HK-2 (cell line): ENCODE measurements at regions not wholly inside any gene's neighbourhood (a gene's known extent, or its start where the extent isn't known, plus 50 kb on each side); places are given as distances from the start of the nearest gene placed in this dataset.

Experiments used
- DNase-seq: peaks from one replicate; pipeline ENCODE4 v3.0.0-alpha.2; 2018; ENCODE audit not compliant: unreplicated experiment

DNA sequence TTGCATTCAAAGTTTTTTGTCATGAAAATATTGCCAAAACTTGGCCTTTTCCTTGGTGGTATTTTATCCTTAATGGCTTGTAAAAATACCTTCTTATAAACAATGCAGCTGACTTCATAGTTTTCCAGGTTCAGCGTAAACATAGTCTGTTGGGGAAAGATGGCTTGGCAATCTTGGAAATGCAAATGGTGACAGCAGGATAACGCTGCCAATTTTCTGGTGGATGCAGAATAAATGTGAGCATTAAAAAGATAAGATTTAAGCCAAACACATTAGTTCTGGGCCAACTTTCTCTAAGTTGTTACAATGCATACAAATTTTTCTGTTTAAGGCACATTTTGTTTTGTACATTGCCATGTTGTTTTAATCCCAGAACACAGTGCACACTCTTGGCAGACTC lies 147.0 kb upstream of the POU1F1 start:
- no peak for DNase-seq

GRCh38 chr3:87422333-87422732 lies 145.9 kb upstream of the POU1F1 start:
- DNase-seq, result no peak

DNA sequence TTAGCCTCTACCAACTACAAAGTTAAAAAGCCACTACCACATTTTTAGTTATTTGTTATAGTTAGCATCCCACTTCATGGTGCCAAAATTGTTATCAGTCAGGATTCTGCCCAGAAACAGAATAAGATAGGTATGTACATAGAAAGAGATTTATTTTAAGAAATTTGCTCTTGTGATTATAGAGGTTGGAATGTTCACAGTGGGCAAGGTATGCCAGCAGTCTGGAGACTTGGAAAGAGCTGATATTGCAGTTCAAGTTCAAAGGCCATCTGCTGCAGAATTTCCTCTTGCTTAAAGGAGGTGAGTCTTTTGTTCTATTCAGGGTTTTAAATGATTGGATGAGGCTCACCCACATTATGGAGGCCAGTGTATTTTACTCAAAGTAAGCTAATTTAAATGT lies 143.8 kb upstream of the POU1F1 start:
- DNase-seq, result no peak

DNA sequence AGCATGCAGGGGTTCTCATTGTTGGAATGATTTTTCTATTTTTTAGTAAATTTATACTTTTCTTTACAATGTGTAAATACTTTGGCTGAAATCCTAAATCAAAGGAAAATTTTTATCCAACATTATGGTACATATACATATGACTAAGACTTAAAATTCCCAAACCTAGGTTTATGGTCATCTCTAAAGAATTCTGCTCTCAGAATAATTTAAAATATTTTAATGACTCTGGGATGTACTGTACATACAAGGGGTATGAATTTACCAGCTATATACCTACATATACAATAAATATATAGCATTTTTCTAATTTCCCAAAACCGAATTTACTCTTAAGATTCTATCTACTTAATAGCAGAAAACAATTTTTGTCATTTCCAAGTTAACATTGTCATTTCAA lies 137.9 kb upstream of the POU1F1 start:
- no peak for DNase-seq

GRCh38 chr3:87413814-87414213 lies 137.4 kb upstream of the POU1F1 start:
- no peak for DNase-seq

DNA sequence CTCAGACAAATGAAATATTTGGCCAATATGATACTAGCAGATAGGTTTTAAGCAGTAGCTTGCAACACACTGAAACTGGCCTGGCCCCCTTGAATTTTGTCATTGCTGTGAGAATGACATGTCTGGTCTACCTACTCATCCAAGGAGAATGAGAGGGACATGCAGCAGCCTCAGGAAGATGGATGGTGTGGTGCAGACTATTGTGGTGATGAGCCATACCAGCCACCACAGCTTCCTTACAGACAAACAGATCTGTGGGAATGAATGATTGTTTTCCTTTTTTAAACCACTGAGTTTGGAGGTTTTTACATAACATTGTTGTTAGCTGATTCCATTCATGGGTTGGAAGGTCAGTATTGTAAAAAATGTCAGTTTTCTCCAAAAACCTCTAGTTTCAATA lies 133.7 kb upstream of the POU1F1 start:
- DNase-seq, result no peak

GRCh38 chr3:87398168-87398801 lies 121.9 kb upstream of the POU1F1 start:
- no peak for DNase-seq

DNA sequence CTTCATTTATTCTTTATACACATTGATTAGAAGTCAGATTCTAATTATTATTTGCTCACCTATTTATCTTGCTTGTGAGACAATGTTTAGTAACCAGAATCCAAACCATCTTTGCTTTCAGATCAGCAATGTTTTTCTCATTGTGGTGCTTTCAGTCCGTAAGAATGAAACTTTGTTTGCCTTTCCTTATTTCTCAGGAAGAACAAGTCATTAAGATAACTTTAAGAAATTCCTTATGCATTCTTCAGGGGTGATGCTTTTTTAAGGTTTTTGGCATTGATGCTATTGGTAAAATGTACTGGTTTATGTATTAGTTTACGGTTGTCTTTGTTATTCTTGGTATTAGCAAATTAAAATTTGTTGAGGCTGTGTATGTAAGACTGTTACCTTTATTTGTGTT lies 120.8 kb upstream of the POU1F1 start:
- no peak for DNase-seq

GRCh38 chr3:87390821-87391220 lies 114.4 kb upstream of the POU1F1 start:
- DNase-seq, result no peak

DNA sequence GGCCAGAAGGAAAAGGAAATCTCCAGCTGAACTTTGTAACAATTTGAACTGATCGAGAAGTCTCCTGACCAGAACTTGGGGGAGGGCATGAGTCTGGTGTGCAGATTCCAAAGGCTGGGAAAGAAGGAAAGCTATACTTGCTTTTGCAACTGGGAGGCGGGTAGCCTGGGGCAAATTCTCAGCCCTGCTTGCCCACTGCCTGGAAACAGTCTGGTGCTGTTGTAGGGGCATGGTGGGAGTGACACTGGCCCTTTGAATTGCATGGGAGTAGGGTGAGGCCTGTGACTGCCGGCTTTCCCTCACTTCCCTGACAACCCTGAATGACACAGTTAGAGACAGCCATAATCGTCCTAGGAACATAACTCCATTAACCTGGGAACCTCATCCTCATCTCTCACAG lies 114.0 kb upstream of the POU1F1 start:
- DNase-seq, result no peak

GRCh38 chr3:87375231-87375682 lies 98.9 kb upstream of the POU1F1 start:
- no peak for DNase-seq

- no peak for DNase-seq
These were observed 93.6 kb upstream of the POU1F1 start for GRCh38 chr3:87370007-87370406.

DNA sequence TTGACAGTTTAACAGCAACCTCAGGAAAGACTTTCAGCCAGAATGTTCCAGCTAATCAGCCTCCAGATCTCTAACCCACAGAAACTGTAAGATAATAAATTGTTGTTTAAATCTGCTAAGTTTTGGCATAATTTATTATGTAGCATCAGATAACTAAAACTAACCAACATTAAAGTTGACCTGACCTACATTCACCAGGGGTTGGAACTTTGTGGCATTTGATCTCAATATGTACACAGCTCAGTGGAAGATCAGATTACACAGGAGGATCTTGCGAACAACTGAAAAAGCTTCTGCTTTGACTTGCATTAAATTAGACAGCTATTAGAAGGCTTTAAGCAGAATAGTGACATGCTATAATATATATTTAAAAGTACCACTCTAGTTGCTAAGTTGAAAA lies 91.4 kb upstream of the POU1F1 start:
- no peak for DNase-seq

DNA sequence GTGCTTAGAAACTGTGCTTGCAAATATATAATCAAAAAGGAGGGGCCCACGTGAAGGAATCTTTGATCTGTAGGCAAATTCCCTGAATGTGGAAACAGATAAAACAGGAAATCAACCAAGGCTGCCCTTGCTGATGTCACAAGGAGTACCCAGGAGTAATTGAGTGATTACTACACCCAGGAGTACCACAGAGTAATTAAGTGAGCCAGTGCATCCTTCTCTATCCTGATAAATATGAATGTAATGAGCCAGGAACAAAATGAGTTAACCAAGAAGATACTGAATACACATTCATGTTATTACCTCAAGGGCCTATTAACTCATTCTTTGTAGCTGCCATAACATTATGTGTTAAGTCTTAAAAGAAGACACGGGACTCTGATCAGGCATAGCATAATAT lies 87.3 kb upstream of the POU1F1 start:
- DNase-seq, result no peak

DNA sequence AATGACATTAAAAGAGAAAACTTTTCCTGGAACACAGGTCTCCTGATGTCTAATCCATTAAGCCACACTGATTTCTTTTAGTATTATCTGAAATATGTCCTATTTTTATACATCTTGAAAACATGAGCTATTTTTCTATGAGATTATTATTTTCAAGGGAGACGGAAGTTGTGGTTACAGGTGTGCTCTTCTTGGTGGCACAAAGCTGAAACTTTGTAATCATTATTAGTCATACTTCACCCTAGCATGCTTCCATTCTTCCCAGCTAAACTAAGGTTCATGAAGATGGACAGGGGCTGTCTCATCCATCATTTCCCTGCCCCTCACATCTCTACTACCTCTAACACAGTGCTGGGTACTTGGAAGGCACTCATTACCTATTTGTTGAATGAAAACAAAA lies 85.6 kb upstream of the POU1F1 start:
- DNase-seq, result no peak

GRCh38 chr3:87361271-87361670 lies 84.9 kb upstream of the POU1F1 start:
- no peak for DNase-seq

GRCh38 chr3:87359826-87360225 lies 83.4 kb upstream of the POU1F1 start:
- DNase-seq, result no peak

DNA sequence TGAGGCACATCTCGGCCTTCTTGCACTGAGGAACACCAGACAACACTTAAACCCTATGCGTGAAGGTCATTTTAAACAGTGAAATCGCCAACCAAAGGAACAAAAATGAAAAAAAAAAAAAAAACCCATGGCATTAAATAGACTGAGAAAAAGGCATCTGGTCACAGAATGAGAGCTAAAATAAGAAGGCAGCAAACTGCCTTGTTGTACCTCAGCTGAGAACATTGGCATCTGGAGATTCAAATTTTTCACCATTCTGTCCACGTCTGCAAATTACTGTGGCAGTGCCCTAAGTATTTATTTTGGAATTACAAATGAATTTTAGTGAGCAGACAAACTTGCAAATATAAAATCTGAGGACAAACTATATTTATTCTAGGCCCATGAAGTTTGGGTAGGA lies 82.6 kb upstream of the POU1F1 start:
- no peak for DNase-seq

DNA sequence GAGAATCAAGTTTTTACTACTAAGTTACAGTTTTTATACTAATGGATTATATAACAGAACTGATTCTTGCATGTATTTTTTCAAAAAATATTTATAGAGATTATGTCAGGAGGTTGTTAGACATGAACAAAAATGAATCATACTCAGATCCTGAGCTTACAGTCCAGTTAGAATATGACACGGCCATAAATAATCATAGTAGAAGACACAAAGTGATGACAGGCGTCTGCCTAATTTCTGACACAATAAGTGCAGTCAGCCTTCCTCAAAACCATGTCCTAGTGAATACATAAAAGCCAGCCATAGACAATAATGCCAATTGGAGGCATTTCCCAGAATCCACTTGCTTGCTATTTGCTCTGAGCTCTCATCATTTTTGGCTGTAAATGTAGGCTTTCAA lies 81.7 kb upstream of the POU1F1 start:
- DNase-seq, result no peak

DNA sequence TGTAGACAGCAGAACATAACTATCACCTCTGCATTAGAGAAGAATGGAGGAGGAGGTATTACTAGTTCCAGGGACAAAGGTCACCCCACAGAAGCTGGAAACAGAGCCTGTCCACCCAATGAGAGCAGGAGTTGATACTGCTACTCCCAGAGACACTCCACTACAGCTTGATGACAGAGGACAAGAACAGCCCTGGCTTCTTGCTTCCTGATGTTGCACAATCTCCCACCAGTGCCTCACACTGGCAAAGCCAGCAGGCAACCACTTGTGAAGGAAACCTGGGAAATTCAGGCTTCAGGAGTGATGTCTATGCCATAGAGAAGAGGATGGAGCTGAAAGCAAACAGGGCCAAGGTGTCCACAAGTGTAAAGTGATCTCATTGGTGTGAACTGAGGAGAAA lies 78.0 kb upstream of the POU1F1 start:
- no peak for DNase-seq

DNA sequence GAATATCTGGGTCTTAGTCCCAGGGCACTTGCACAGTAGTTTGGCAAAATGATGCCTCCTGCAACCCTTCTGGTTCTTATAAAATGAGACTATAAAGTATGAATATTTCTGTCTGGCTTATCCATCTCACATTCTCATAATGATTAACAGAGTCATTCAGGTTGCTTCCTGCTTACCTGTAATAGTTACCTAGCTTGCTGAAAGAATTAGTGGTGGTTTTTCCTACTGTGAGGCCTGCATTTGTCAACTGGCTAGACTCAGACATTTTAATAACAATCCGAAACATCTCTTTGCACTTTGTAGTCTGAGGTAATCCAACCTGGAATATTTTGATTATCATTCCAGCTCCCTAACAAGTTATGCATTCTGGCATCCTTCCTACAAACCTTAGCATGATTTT lies 75.6 kb upstream of the POU1F1 start:
- no peak for DNase-seq

DNA sequence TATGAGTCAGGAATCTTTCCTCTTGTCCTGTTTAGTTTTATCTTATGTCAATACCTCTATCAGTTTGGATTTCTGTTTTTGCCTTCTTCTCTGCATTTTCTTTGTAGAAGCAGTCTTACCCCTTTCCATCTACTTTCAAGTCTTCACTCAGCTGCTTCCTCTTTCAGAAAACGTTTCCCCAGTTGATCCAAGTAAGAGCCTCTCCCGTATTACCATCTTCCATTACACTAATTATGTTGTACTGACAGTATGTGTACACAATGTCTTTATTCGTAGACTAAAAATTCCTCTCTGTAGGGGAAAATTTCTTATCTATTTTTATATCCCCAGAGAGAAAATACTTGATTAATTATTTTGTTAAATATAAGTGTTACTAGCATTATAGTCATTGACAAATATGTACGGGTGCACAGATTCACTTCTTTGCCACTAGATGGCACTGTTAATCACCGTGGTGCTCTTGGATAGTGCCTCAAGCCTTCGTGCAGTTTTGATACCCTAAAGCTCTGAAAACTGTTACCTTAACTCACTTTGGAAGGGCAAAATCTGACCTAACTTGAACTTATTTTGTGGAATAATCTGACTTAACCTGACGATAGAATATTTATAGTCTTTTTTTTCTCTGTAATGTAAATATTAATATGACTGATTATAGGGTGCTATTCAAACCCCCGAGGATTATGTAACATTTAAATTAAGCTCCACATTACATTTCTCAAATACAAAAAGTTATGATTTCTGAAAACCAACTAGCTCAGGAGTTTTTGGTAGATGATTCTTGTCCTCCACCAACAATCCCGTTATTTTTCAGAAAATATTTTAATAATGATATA lies 74.2 kb upstream of the POU1F1 start:
- no peak for DNase-seq

DNA sequence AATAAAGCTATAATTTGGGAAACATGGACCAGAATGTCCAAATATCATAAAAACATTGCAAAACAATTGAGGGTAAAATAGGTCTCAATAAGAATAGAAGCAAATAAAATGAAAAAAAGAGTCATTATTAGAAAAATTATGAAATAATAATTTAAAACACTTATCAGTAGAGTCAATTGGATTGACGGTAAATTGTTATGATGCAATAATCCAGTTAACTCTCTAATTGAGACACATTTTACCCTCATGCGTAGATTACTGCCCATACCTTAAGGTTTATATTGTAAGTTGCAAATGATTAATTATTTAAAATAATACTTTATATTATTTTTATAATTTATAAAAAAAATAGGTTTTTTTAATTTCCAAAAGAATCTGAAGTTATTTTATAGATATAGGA lies 73.4 kb upstream of the POU1F1 start:
- no peak for DNase-seq

DNA sequence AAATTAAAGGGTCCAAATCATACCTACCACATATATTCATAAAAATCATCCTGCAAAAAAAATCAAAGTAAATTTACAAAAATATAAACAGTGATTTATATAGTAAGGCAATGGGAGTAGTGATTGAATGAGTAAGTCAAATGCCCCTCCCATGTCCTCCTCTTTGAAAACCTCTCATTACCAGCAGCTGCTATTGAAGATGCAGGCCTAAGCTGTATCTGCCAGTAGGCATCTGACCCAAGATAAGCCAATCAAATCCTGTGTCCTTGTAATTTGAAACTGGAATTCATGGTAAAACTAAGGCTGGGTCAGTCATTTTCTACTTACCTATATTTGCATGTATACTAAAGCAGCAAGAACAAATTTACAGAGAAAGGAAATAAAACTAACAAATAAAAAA lies 60.4 kb upstream of the POU1F1 start:
- no peak for DNase-seq
